IMR-90 (cell line): ENCODE measurements at regions not wholly inside any gene's neighbourhood (a gene's known extent, or its start where the extent isn't known, plus 50 kb on each side); places are given as distances from the start of the nearest gene placed in this dataset.

ENCODE experiments used
- ATAC-seq: fragments of 200-7000 bp; cut with Tn5 transposase; 2 replicates; pipeline ENCODE4 v1.9.1; 2020; ENCODE audit warnings: low read depth, mild to moderate bottlenecking, moderate library complexity
- BruUV-seq: library from RNA; stranded (reverse); fragments of 400-500 nt; replicated peaks from 2 replicates; lab custom pipeline; 2021; lab: Mats Ljungman, UMichigan
- CTCF ChIA-PET: fragments of 300-600 bp; formaldehyde crosslinking; extraction: SDS; loops from one replicate; lab custom pipeline; 2021; ENCODE audit warnings: antibody characterized with exemption; lab: Yijun Ruan, JAX
- POLR2A ChIA-PET: fragments of 300-600 bp; sonication (Branson Sonifier 250); formaldehyde crosslinking; loops from one replicate; lab custom pipeline; 2022; ENCODE audit warnings: antibody characterized with exemption; ENCODE audit not compliant: unreplicated experiment; lab: Charles Lee
- DNase-seq: peaks from one replicate; pipeline ENCODE4 v3.0.0; 2013
- H2AFZ ChIP-seq: replicated peaks from 2 replicates; pipeline ENCODE3; 2013; ENCODE audit warnings: low read length, mild to moderate bottlenecking; ENCODE audit not compliant: poor library complexity
- H2AK5ac ChIP-seq: 2 replicates; pipeline ENCODE4 v1.6.1; 2013; ENCODE audit warnings: low read depth, low read length, inconsistent platforms
- H2AK9ac ChIP-seq: replicated peaks from 2 replicates; pipeline ENCODE3; 2013; ENCODE audit warnings: mild to moderate bottlenecking, low read depth, low read length, moderate library complexity; ENCODE audit not compliant: poor library complexity
- H2BK120ac ChIP-seq: 2 replicates; pipeline ENCODE4 v1.6.1; 2013; ENCODE audit warnings: low read depth, low read length, inconsistent platforms
- H2BK15ac ChIP-seq: 3 replicates; pipeline ENCODE4 v1.6.1; 2013; ENCODE audit warnings: low read depth, low read length, inconsistent platforms
- H2BK20ac ChIP-seq: 2 replicates; pipeline ENCODE4 v1.6.1; 2013; ENCODE audit warnings: low read depth, mild to moderate bottlenecking, inconsistent platforms, low read length, moderate library complexity
- H2BK5ac ChIP-seq: 2 replicates; pipeline ENCODE4 v1.6.1; 2013; ENCODE audit warnings: mild to moderate bottlenecking, low read depth, low read length, inconsistent platforms; ENCODE audit not compliant: poor library complexity, severe bottlenecking
- H3K14ac ChIP-seq: replicated peaks from 2 replicates; pipeline ENCODE4 v1.6.1; 2013; ENCODE audit warnings: low read depth, low read length, inconsistent platforms
- H3K18ac ChIP-seq: 2 replicates; pipeline ENCODE4 v1.6.1; 2013; ENCODE audit warnings: low read depth, low read length, control low read depth
- H3K23ac ChIP-seq: 2 replicates; pipeline ENCODE4 v1.6.1; 2013; ENCODE audit warnings: low read depth, low read length, inconsistent platforms
- H3K27ac ChIP-seq: 2 replicates; pipeline ENCODE4 v1.5.1; 2013; ENCODE audit warnings: mild to moderate bottlenecking, control low read depth, low read length; ENCODE audit not compliant: insufficient read depth
- H3K27me3 ChIP-seq: 2 replicates; pipeline ENCODE4 v1.6.1; 2013; ENCODE audit warnings: low read length; ENCODE audit not compliant: control insufficient read depth, insufficient read depth
- H3K36me3 ChIP-seq: 2 replicates; pipeline ENCODE4 v1.6.1; 2013; ENCODE audit warnings: low read length, mixed read lengths; ENCODE audit not compliant: control insufficient read depth, insufficient read depth
- H3K4ac ChIP-seq: 2 replicates; pipeline ENCODE4 v1.6.1; 2013; ENCODE audit warnings: low read depth, low read length, inconsistent platforms
- H3K4me1 ChIP-seq: 2 replicates; pipeline ENCODE4 v1.6.1; 2013; ENCODE audit warnings: low read length, mixed read lengths; ENCODE audit not compliant: control insufficient read depth, insufficient read depth
- H3K4me2 ChIP-seq: 2 replicates; pipeline ENCODE4 v1.6.1; 2013; ENCODE audit warnings: low read depth, mild to moderate bottlenecking, control low read depth, low read length, moderate library complexity
- H3K4me3 ChIP-seq: 2 replicates; pipeline ENCODE4 v1.5.1; 2013; ENCODE audit warnings: low read depth, mild to moderate bottlenecking, control low read depth, low read length, moderate library complexity; ENCODE audit not compliant: insufficient read depth
- H3K56ac ChIP-seq: 2 replicates; pipeline ENCODE4 v1.6.1; 2013; ENCODE audit warnings: low read length, inconsistent platforms; ENCODE audit not compliant: insufficient read depth; ENCODE audit errors: extremely low read depth
- H3K79me1 ChIP-seq, 2 experiments: 2 replicates each; pipeline ENCODE4 v1.6.1; 2013; ENCODE audit warnings: low read length in 2 of 2, inconsistent platforms in 1 of 2, low read depth in 1 of 2
- H3K9ac ChIP-seq: 2 replicates; pipeline ENCODE4 v1.6.1; 2013; ENCODE audit warnings: low read depth, low read length, control low read depth
- H3K9me1 ChIP-seq: 2 replicates; pipeline ENCODE4 v1.6.1; 2013; ENCODE audit warnings: low read length, inconsistent platforms; ENCODE audit not compliant: insufficient read depth
- H3K9me3 ChIP-seq: 2 replicates; pipeline ENCODE4 v1.6.1; 2013; ENCODE audit warnings: low read length; ENCODE audit not compliant: control insufficient read depth, insufficient read depth
- H4K20me1 ChIP-seq: 2 replicates; pipeline ENCODE4 v1.6.1; 2013; ENCODE audit warnings: low read length, inconsistent platforms; ENCODE audit not compliant: insufficient read depth
- H4K5ac ChIP-seq: 2 replicates; pipeline ENCODE4 v1.6.1; 2013; ENCODE audit warnings: mild to moderate bottlenecking, low read depth, low read length, control low read depth
- H4K8ac ChIP-seq, 2 experiments: 2 replicates each; pipeline ENCODE4 v1.6.1; 2013; ENCODE audit warnings: low read depth in 2 of 2, low read length in 2 of 2, control low read depth in 1 of 2, inconsistent platforms in 1 of 2
- H4K91ac ChIP-seq: 2 replicates; pipeline ENCODE4 v1.6.1; 2013; ENCODE audit warnings: low read depth, low read length, inconsistent platforms; ENCODE audit not compliant: insufficient read depth
- CTCF ChIP-seq: conservative IDR thresholded peaks from 2 replicates; pipeline ENCODE4 v1.5.1; 2012; ENCODE audit warnings: mild to moderate bottlenecking, low read depth, low read length, improper control_type of control experiment
- FOS ChIP-seq: fragments of 150-350 bp; IDR thresholded peaks from 2 replicates; pipeline ENCODE4 v1.6.1; 2016; ENCODE audit warnings: low read depth, low read length
- USF2 ChIP-seq: fragments of 150-350 bp; IDR thresholded peaks from 2 replicates; pipeline ENCODE4 v1.6.1; 2017; ENCODE audit warnings: mild to moderate bottlenecking, antibody characterized with exemption, low read length, low read depth
- WGBS, 2 experiments: methylation state at CpG; one replicate each; pipeline versions ENCODE4 v1.1.5 to v1.1.7; 2013; ENCODE audit warnings: missing lambda C conversion rate in 2 of 2; ENCODE audit not compliant: insufficient read length in 1 of 2; ENCODE audit errors: extremely low coverage in 2 of 2; 5-methylcytosine and 5-hydroxymethylcytosine counted together
- dilution Hi-C: fragments of 300-500 bp; cut with HindIII; formaldehyde crosslinking; loops from one replicate; pipeline ENCODE4 v1.14.3; 2018; ENCODE audit warnings: low sequenced_read_pairs; ENCODE audit not compliant: unreplicated experiment
- in situ Hi-C: fragments of 300-500 bp; cut with MboI; formaldehyde crosslinking; loops from 3 replicates; pipeline ENCODE4 v1.14.3; 2019; ENCODE audit warnings: low sequenced_read_pairs, inconsistent platforms, mixed read lengths
- intact Hi-C: fragments of 100-400 bp; cut with micrococcal nuclease; formaldehyde crosslinking; loops from 2 replicates; pipeline ENCODE4 v1.10.0; 2022

- Histone ChIP-seq H2BK120ac (no peak overlapping the region), H3K9me3 (no peaks in the 10 kb centered on the region), H3K27ac (no peak overlapping the region), H3K18ac (no peak overlapping the region), H4K20me1 (no peaks in the 10 kb centered on the region), H3K4ac (no peak overlapping the region), H3K14ac (no peak overlapping the region), H2BK20ac (no peak overlapping the region), H3K9me1 (peaks cover 8% of the 10 kb centered on the region), H2AK5ac (no peak overlapping the region), H3K4me2 (no peak overlapping the region), H3K27me3 (no peaks in the 10 kb centered on the region), H3K36me3 (no peaks in the 10 kb centered on the region), H2AFZ (no peak overlapping the region), H3K79me1 (no peaks in the 10 kb centered on the region), H4K5ac (no peak overlapping the region), H3K23ac (no peak overlapping the region), H2BK15ac (no peak overlapping the region), H4K91ac (no peak overlapping the region), H4K8ac (no peak overlapping the region), H3K4me1 (peaks cover 6% of the 10 kb centered on the region), H3K56ac (no peak overlapping the region), H3K4me3 (no peak overlapping the region), H2BK5ac (no peak overlapping the region), H2AK9ac (no peak overlapping the region), H3K9ac (no peak overlapping the region)
- ATAC-seq = no peak
- ChIA-PET CTCF (no interaction called here), POLR2A (no interaction called here)
- intact Hi-C loops = loop anchor here (5.0 kb wide), 1 partner anchor 112 kb away; no protein-coding TSS in a partner anchor
- WGBS, 2 experiments = no CpG with 5 or more reads among the region's 2 CpGs
- no peak for TF ChIP-seq USF2
- no peak for TF ChIP-seq FOS
- TF ChIP-seq CTCF = no peak
- BruUV-seq = no TSS peak
- in situ Hi-C loops = no loop called here
- DNase-seq = no peak
- dilution Hi-C loops = no loop called here
Observed at GRCh38 chr13:109995578-109995977, 209.2 kb upstream of the IRS2 start.
